Heart left ventricle (tissue), 13 donors: ENCODE measurements at regions not wholly inside any gene's neighbourhood (a gene's known extent, or its start where the extent isn't known, plus 50 kb on each side); places are given as distances from the start of the nearest gene placed in this dataset.

Experiments used
- CTCF ChIP-seq, 12 donors: fragments of 200-600 bp; sonication (generic) in 4 of 12; IDR thresholded peaks; one replicate each; pipeline versions ENCODE4 v1.5.0 to v1.8.0; 2018 to 2022; ENCODE audit warnings: antibody characterized with exemption in 12 of 12, mild to moderate bottlenecking in 5 of 12
- POLR2A ChIP-seq, 2 donors: fragments of 450-650 bp; IDR thresholded peaks; one replicate each; pipeline ENCODE4 v1.6.1; 2017; ENCODE audit warnings: antibody characterized with exemption in 2 of 2, mild to moderate bottlenecking in 2 of 2, moderate library complexity in 2 of 2
- donor health status: ischemic (EF 13 %, LVEDD 7.1; RV severe dilation, severe dysfunction).
- donor health status: DM: no; HTN: yes; CAD: no.
- donor health status: DM: no; HTN: no; CAD: no.
- donor health status: ischemic (EF 25% LVEDD 6.9; RV normal size, moderate dysfunction).
- donor health status: ischemic (EF 25% LVEDD 5.7; RV mildly dilated, moderate dysfunction).
- donor health status: ischemic (EF 35%, LVEDD 5.7; RV mildly dilated, moderate dysfunction).
- donor health status: nonischemic (EF 11% LVEDD 7.7; RV severe dilation, severe dysfunction).
- donor health status: DM: yes; HTN: yes; CAD: no.
- donor health status: PGD.
- donor health status: ischemic (EF 29% LVEDD 5.4; RV normal size, mild dysfunction).
- donor health status: nonischemic (EF 23%, LVEDD 6.1; RV moderate dilation, normal function).

GRCh38 chr1:222096883-222097282, 355.0 kb upstream of the DUSP10 start:
- TF ChIP-seq CTCF (IDR thresholded peaks at IDR 0.05) (no peak), POLR2A (IDR thresholded peaks at IDR 0.05) (no peak)
